ENCODE measurements at regions not wholly inside any gene's neighbourhood (a gene's known extent, or its start where the extent isn't known, plus 50 kb on each side); places are given as distances from the start of the nearest gene placed in this dataset.

DNA sequence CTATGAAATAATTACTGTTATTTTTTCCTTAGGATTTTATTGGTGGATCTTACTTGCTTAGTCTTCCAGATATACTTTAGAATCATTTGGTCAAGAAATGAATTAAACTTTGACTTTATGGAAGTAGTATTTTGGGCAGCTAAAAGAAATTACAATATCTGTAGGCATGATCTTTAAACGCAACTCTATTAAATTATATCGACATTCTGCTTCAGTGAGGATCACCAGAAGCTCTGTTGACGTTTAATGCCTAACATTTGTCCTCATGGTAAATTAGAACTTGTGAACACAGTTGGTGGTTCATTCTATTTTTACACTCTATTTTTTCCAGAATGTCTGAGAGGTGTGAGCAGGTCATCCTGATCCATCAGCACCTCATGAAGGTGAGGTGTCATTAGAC lies 211.6 kb downstream of the TMEM167A start (continued):
- TF ChIP-seq CREB1 (IDR thresholded peaks at IDR 0.05): no peak
- TF ChIP-seq, protein P1, sequence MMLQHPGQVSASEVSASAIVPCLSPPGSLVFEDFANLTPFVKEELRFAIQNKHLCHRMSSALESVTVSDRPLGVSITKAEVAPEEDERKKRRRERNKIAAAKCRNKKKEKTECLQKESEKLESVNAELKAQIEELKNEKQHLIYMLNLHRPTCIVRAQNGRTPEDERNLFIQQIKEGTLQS (IDR thresholded peaks at IDR 0.05; ENCODE audit: insufficient read depth, low read depth, low read length): no peak
- no peak for TF ChIP-seq RFX5 (IDR thresholded peaks at IDR 0.05; ENCODE audit: borderline replicate concordance, low read depth, low read length)
- TF ChIP-seq KDM1A (IDR thresholded peaks at IDR 0.05; ENCODE audit: borderline replicate concordance, low read length): no peak

Data from H1 (cell line).